Activated CD8-positive, alpha-beta T cell treated with anti-CD3 and anti-CD28 coated beads for 36 hours (primary cell): ENCODE measurements at regions not wholly inside any gene's neighbourhood (a gene's known extent, or its start where the extent isn't known, plus 50 kb on each side); places are given as distances from the start of the nearest gene placed in this dataset.

Source experiments
- ATAC-seq: fragments of 200-7000 bp; cut with Tn5 transposase; one replicate; pipeline ENCODE4 v1.10.0; 2021; ENCODE audit warnings: mild to moderate bottlenecking, moderate library complexity
- CTCF ChIA-PET: fragments of 350-600 bp; sonication (Branson Sonifier 250); formaldehyde crosslinking; loops from one replicate; lab custom pipeline; 2021; ENCODE audit warnings: antibody characterized with exemption; lab: Charles Lee
- POLR2A ChIA-PET: fragments of 350-600 bp; sonication (Branson Sonifier 250); formaldehyde crosslinking; loops from one replicate; lab custom pipeline; 2021; ENCODE audit warnings: antibody characterized with exemption; lab: Charles Lee
- DNase-seq: peaks from one replicate; pipeline ENCODE4 v3.0.0-alpha.2; 2020
- H3K27ac Mint-ChIP-seq: one replicate; pipeline ENCODE4 v1.8.0; 2021; ENCODE audit warnings: mild to moderate bottlenecking, mixed read lengths
- H3K27me3 Mint-ChIP-seq: one replicate; pipeline ENCODE4 v1.8.0; 2021; ENCODE audit warnings: mixed read lengths
- H3K36me3 Mint-ChIP-seq: one replicate; pipeline ENCODE4 v1.8.0; 2021; ENCODE audit warnings: low read depth, mixed read lengths
- H3K4me1 Mint-ChIP-seq: one replicate; pipeline ENCODE4 v1.8.0; 2021; ENCODE audit warnings: low read depth, mixed read lengths
- H3K4me3 Mint-ChIP-seq: one replicate; pipeline ENCODE4 v1.8.0; 2021; ENCODE audit warnings: mild to moderate bottlenecking, moderate library complexity, mixed read lengths
- H3K9me3 Mint-ChIP-seq: one replicate; pipeline ENCODE4 v1.8.0; 2021; ENCODE audit warnings: mixed read lengths
- CTCF ChIP-seq: fragments of 200-600 bp; IDR thresholded peaks from one replicate; pipeline ENCODE4 v1.8.0; 2022; ENCODE audit warnings: antibody characterized with exemption, mild to moderate bottlenecking
- intact Hi-C: fragments of 100-400 bp; cut with micrococcal nuclease; formaldehyde crosslinking; loops from one replicate; pipeline ENCODE4 v1.10.0; 2022

DNA sequence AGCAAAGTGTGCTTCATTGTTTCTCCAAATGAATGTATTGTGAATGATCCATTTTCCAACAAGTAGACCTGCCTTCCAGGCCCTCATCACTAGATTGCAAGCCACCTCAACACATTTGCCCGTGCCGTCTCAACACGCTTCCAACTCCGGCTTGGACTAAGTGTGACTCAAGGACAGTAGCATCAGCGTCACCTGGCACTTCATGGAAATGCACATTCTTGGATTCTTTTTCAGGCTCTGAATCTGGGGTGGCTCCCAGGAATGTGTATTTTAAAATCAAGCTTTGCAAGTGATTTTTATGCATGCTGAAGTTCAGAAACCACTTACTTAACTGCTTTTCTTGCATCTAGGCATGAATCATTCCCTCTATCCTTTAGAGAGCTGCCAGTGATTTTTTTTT is 129.6 kb upstream of the EEF1E1 start:
- H3K27me3 Mint-ChIP-seq, result peaks cover 8% of the 10 kb centered on the region
- no peak for TF ChIP-seq CTCF
- H3K27ac Mint-ChIP-seq, result no peak overlapping the region
- intact Hi-C loops, result no loop called here
- ChIA-PET CTCF (no interaction called here), POLR2A (no interaction called here)
- no peak for ATAC-seq
- H3K9me3 Mint-ChIP-seq, result no peaks in the 10 kb centered on the region
- no peak overlapping the region for H3K4me3 Mint-ChIP-seq
- H3K4me1 Mint-ChIP-seq, result no peaks in the 10 kb centered on the region
- no peak for DNase-seq
- no peaks in the 10 kb centered on the region for H3K36me3 Mint-ChIP-seq

DNA sequence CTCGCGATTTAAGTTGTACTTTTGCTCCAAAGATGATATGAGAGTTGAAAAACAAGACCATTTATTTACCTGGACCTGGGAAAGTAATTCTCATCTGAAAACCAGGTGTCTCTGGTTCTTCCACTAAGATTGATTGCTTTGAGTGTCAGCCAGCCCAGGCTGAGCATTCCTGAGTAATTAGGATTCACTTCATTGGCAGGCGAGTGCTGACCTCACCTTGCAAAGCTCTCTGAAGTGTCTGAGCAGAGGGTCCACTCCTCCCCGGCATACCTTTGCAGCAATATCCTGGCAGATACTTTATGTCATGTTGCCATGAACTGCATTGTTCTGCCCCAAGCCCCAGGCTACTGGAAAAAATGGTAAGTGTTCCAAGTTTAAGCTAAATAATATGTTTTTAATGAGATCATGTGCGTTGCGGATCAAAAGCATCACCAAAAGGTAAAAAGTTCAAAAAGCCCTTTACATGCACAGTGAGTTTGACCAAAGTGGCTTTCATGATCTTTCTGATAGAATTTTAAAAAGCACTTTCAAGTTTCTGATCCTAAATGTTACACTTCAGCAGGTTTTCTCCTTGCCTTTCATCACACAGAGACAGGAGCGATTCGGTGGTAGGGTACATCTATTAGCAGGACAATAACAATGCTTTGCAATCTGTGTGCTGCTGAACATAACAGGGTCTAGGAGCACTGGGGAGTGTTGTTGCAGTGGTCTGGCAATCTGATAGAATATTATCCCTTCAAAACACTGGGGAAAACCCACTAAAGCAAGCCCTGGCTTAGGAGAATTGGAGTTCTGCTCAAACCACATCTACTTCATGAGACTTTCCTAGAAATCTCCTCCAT is 127.8 kb upstream of the EEF1E1 start:
- DNase-seq (no peak), ATAC-seq (no peak)
- H3K36me3 Mint-ChIP-seq, result no peaks in the 10 kb centered on the region
- POLR2A ChIA-PET, result no interaction called here
- peaks cover 8% of the 10 kb centered on the region for H3K27me3 Mint-ChIP-seq
- no peaks in the 10 kb centered on the region for H3K4me1 Mint-ChIP-seq
- intact Hi-C loops, result no loop called here
- CTCF ChIA-PET, result interaction anchor here (1.4 to 3.5 kb wide), 3 partner anchors 9 to 99 kb away, joined by 3 to 20 read pairs (median 3); no protein-coding TSS in a partner anchor
- no peaks in the 10 kb centered on the region for H3K9me3 Mint-ChIP-seq
- no peak overlapping the region for H3K4me3 Mint-ChIP-seq
- no peak for TF ChIP-seq CTCF
- no peak overlapping the region for H3K27ac Mint-ChIP-seq

GRCh38 chr6:8225113-8225512 is 122.8 kb upstream of the EEF1E1 start:
- ATAC-seq (no peak), DNase-seq (no peak)
- H3K4me1 Mint-ChIP-seq, result no peaks in the 10 kb centered on the region
- no peak for TF ChIP-seq CTCF
- no peaks in the 10 kb centered on the region for H3K36me3 Mint-ChIP-seq
- no peak overlapping the region for H3K27ac Mint-ChIP-seq
- ChIA-PET POLR2A (no interaction called here), CTCF (no interaction called here)
- peaks cover 8% of the 10 kb centered on the region for H3K27me3 Mint-ChIP-seq
- intact Hi-C loops, result no loop called here
- no peaks in the 10 kb centered on the region for H3K9me3 Mint-ChIP-seq
- H3K4me3 Mint-ChIP-seq, result no peak overlapping the region

- Mint-ChIP-seq H3K9me3 (no peaks in the 10 kb centered on the region), H3K36me3 (no peaks in the 10 kb centered on the region), H3K4me3 (no peak overlapping the region), H3K27ac (no peak overlapping the region), H3K4me1 (no peaks in the 10 kb centered on the region), H3K27me3 (peaks cover 1% of the 10 kb centered on the region)
- no peak for TF ChIP-seq CTCF
- intact Hi-C loops, result loop anchor here (5.0 kb wide), 1 partner anchor 501 kb away; no protein-coding TSS in a partner anchor
- CTCF ChIA-PET, result no interaction called here
- ATAC-seq, result no peak
- POLR2A ChIA-PET, result no interaction called here
- no peak for DNase-seq
These were observed 121.3 kb upstream of the EEF1E1 start for GRCh38 chr6:8223678-8224077.

DNA sequence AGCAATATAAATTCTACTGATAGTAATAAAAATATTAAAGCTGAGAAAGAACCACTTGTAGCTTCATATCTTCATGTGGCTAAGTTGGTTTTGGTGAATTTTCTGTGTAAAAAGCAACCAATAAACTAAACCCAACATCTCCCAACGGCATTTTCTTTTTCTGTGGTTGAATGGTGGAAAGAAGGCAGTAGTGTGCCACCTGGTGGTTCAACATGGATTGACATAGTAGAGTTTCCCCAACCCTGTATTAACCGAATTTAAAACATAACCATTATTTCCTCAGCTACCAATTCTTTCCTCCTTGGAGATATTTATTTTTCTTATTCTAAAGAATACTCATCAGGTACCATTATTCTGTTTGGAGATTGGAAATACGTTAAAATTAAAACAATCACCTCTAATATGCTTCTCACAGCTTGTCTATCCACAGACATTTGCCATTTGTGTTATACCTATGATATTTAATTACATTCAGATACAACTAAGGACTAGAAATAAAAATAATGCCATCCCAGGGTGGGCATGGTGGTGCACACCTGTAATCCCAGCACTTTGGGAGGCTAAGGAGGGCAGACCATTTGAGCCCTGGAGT is 117.1 kb upstream of the EEF1E1 start:
- ATAC-seq, result no peak
- H3K4me3 Mint-ChIP-seq, result no peak overlapping the region
- intact Hi-C loops, result loop anchor here (1.0 kb wide), 1 partner anchor 88 kb away; no protein-coding TSS in a partner anchor
- H3K4me1 Mint-ChIP-seq, result no peaks in the 10 kb centered on the region
- peak; percentile 65 for DNase-seq
- CTCF ChIA-PET, result interaction anchor here (0.6 to 3.5 kb wide), 54 partner anchors 9 to 601 kb away, joined by 3 to 145 read pairs (median 4); partner anchors contain the start of genes BMP6 and EEF1E1
- H3K36me3 Mint-ChIP-seq, result no peaks in the 10 kb centered on the region
- H3K9me3 Mint-ChIP-seq, result no peaks in the 10 kb centered on the region
- H3K27ac Mint-ChIP-seq, result no peak overlapping the region
- POLR2A ChIA-PET, result no interaction called here
- H3K27me3 Mint-ChIP-seq, result peaks cover 2% of the 10 kb centered on the region
- peak; percentile 79 for TF ChIP-seq CTCF
